CD14-positive monocyte (primary cell): ENCODE measurements at regions not wholly inside any gene's neighbourhood (a gene's known extent, or its start where the extent isn't known, plus 50 kb on each side); places are given as distances from the start of the nearest gene placed in this dataset.

Source experiments
- DNase-seq, 3 donors: peaks; one replicate each; pipeline ENCODE4 v3.0.0-alpha.2; 2011 to 2022
- H2AFZ ChIP-seq: 2 replicates; pipeline ENCODE4 v1.6.0; 2012; ENCODE audit warnings: mild to moderate bottlenecking, low read depth, low read length, inconsistent platforms; ENCODE audit not compliant: insufficient read depth, poor library complexity, severe bottlenecking
- H3K27ac ChIP-seq, 2 donors: 1 replicate in 1 of 2; 2 replicates in 1 of 2; pipeline ENCODE4 v1.5.1; 2012 to 2013; ENCODE audit warnings: low read length in 2 of 2, control low read depth in 1 of 2, inconsistent platforms in 1 of 2, low read depth in 1 of 2, mild to moderate bottlenecking in 1 of 2
- H3K27me3 ChIP-seq, 2 donors: one replicate each; pipeline versions ENCODE4 v1.6.0 to v1.6.1; 2011 to 2013; ENCODE audit warnings: low read length in 2 of 2; ENCODE audit not compliant: control insufficient read depth in 2 of 2, insufficient read depth in 2 of 2
- H3K36me3 ChIP-seq, 2 donors: replicated peaks in 1 of 2; 1 replicate in 1 of 2; 2 replicates in 1 of 2; pipeline versions ENCODE4 v1.5.1 to v1.6.1; 2012 to 2013; ENCODE audit warnings: low read length in 2 of 2, control low read depth in 1 of 2, inconsistent platforms in 1 of 2, mild to moderate bottlenecking in 1 of 2; ENCODE audit not compliant: insufficient read depth in 2 of 2, control insufficient read depth in 1 of 2
- H3K4me1 ChIP-seq, 2 donors: 1 replicate in 1 of 2; 2 replicates in 1 of 2; pipeline versions ENCODE4 v1.5.1 to v1.6.1; 2012 to 2013; ENCODE audit warnings: low read length in 2 of 2, control low read depth in 1 of 2, inconsistent platforms in 1 of 2, mild to moderate bottlenecking in 1 of 2, moderate library complexity in 1 of 2; ENCODE audit not compliant: insufficient read depth in 2 of 2, control insufficient read depth in 1 of 2
- H3K4me2 ChIP-seq: replicated peaks from 2 replicates; pipeline ENCODE3; 2012; ENCODE audit warnings: low read length, moderate library complexity, mild to moderate bottlenecking; ENCODE audit not compliant: poor library complexity, severe bottlenecking; ENCODE audit errors: extremely low read depth
- H3K4me3 ChIP-seq, 3 experiments: fragments of 200-600 bp in 1 of 3; sonication (generic) in 1 of 3; replicated peaks in 1 of 3; 1 replicate in 2 of 3; 2 replicates in 1 of 3; pipeline ENCODE4 v1.5.1; 2011 to 2013; ENCODE audit warnings: low read length in 3 of 3, mild to moderate bottlenecking in 3 of 3, control low read depth in 2 of 3, low read depth in 2 of 3, inconsistent platforms in 1 of 3, moderate library complexity in 1 of 3
- H3K79me2 ChIP-seq: 2 replicates; pipeline ENCODE4 v1.6.0; 2012; ENCODE audit warnings: mild to moderate bottlenecking, control low read depth, inconsistent platforms, low read length, moderate library complexity; ENCODE audit not compliant: insufficient read depth
- H3K9ac ChIP-seq: 2 replicates; pipeline ENCODE4 v1.6.0; 2017; ENCODE audit warnings: low read length, mild to moderate bottlenecking; ENCODE audit not compliant: insufficient read depth, poor library complexity, severe bottlenecking
- H3K9me3 ChIP-seq, 2 donors: replicated peaks in 1 of 2; 1 replicate in 1 of 2; 2 replicates in 1 of 2; pipeline versions ENCODE4 v1.5.1 to v1.6.1; 2012 to 2013; ENCODE audit warnings: low read length in 2 of 2, control low read depth in 1 of 2; ENCODE audit not compliant: control insufficient read depth in 1 of 2, insufficient read depth in 1 of 2
- H4K20me1 ChIP-seq: 2 replicates; pipeline ENCODE4 v1.6.0; 2012; ENCODE audit warnings: mild to moderate bottlenecking, low read length, control low read depth, moderate library complexity; ENCODE audit not compliant: insufficient read depth
- H3K27ac Mint-ChIP-seq, 7 donors: one replicate each; pipeline ENCODE4 v1.8.0; 2020; ENCODE audit warnings: mild to moderate bottlenecking in 7 of 7, mixed read lengths in 7 of 7, moderate library complexity in 6 of 7, inconsistent platforms in 2 of 7
- H3K27me3 Mint-ChIP-seq, 3 donors: one replicate each; pipeline ENCODE4 v1.8.0; 2021 to 2022; ENCODE audit warnings: low read depth in 3 of 3, mild to moderate bottlenecking in 3 of 3, mixed read lengths in 3 of 3, moderate library complexity in 3 of 3, inconsistent platforms in 1 of 3
- H3K36me3 Mint-ChIP-seq, 2 donors: one replicate each; pipeline ENCODE4 v1.8.0; 2020; ENCODE audit warnings: mixed read lengths in 2 of 2, inconsistent platforms in 1 of 2, mild to moderate bottlenecking in 1 of 2
- H3K4me1 Mint-ChIP-seq: one replicate; pipeline ENCODE4 v1.8.0; 2020; ENCODE audit warnings: mild to moderate bottlenecking, mixed read lengths
- H3K4me3 Mint-ChIP-seq, 2 donors: one replicate each; pipeline ENCODE4 v1.8.0; 2020; ENCODE audit warnings: mild to moderate bottlenecking in 2 of 2, mixed read lengths in 2 of 2, moderate library complexity in 1 of 2
- H3K9me3 Mint-ChIP-seq, 7 donors: one replicate each; pipeline ENCODE4 v1.8.0; 2020 to 2022; ENCODE audit warnings: mixed read lengths in 7 of 7, mild to moderate bottlenecking in 6 of 7, moderate library complexity in 6 of 7, inconsistent platforms in 2 of 7
- CTCF ChIP-seq: fragments of 200-600 bp; IDR thresholded peaks from one replicate; pipeline ENCODE4 v1.8.0; 2022; ENCODE audit warnings: antibody characterized with exemption, mild to moderate bottlenecking
- WGBS: methylation state at CpG from one replicate; pipeline ENCODE4 v1.1.5; 2013; ENCODE audit warnings: missing lambda C conversion rate; ENCODE audit not compliant: insufficient coverage; 5-methylcytosine and 5-hydroxymethylcytosine counted together
- intact Hi-C, 2 donors: fragments of 100-400 bp; cut with micrococcal nuclease; formaldehyde crosslinking; loops; one replicate each; pipeline versions ENCODE4 v1.15.0 to v1.15.1; 2023

GRCh38 chr12:33536431-33536830 lies 96.8 kb upstream of the SYT10 start:
- H3K9me3 Mint-ChIP-seq: peaks cover 0 to 9% (median 4%) of the 10 kb centered on the region in 7 donors
- no peaks in the 10 kb centered on the region for H3K9me3 ChIP-seq
- H3K27me3 ChIP-seq: no peaks in the 10 kb centered on the region
- no peak overlapping the region for H3K4me3 ChIP-seq
- H3K4me3 Mint-ChIP-seq: no peak overlapping the region
- no peaks in the 10 kb centered on the region for H3K79me2 ChIP-seq
- no peak overlapping the region for H3K27ac ChIP-seq
- no peak overlapping the region for H3K27ac Mint-ChIP-seq
- no peaks in the 10 kb centered on the region for H3K4me1 Mint-ChIP-seq
- H3K9ac ChIP-seq: no peak overlapping the region
- no CpG with 5 or more reads among the region's 1 CpG for WGBS
- H3K4me1 ChIP-seq: peaks cover 8 to 9% of the 10 kb centered on the region in 2 donors
- no peak overlapping the region for H3K4me2 ChIP-seq
- intact Hi-C loops: loop anchor here in 1 of 2 donors (10.0 kb wide), 1 partner anchor 78 kb away; no protein-coding TSS in a partner anchor
- no peaks in the 10 kb centered on the region for H3K36me3 Mint-ChIP-seq
- no peak overlapping the region for H2AFZ ChIP-seq
- no peaks in the 10 kb centered on the region for H4K20me1 ChIP-seq
- DNase-seq: no peak
- peaks cover 0 to 2% (median 0%) of the 10 kb centered on the region in 3 donors for H3K27me3 Mint-ChIP-seq
- no peaks in the 10 kb centered on the region for H3K36me3 ChIP-seq
- no peak for TF ChIP-seq CTCF

GRCh38 chr12:33546004-33546403 lies 106.4 kb upstream of the SYT10 start:
- no peak for DNase-seq
- Mint-ChIP-seq H3K4me1 (no peaks in the 10 kb centered on the region), H3K36me3 (no peaks in the 10 kb centered on the region), H3K9me3 (peaks cover 5 to 26% (median 15%) of the 10 kb centered on the region in 7 donors), H3K4me3 (no peak overlapping the region), H3K27me3 (peaks cover 0 to 2% (median 1%) of the 10 kb centered on the region in 3 donors), H3K27ac (no peak overlapping the region)
- Histone ChIP-seq H3K9ac (no peak overlapping the region), H3K79me2 (no peaks in the 10 kb centered on the region), H3K27me3 (no peaks in the 10 kb centered on the region), H2AFZ (no peak overlapping the region), H4K20me1 (no peaks in the 10 kb centered on the region), H3K36me3 (no peaks in the 10 kb centered on the region), H3K4me1 (no peaks in the 10 kb centered on the region), H3K9me3 (peaks cover 1 to 6% of the 10 kb centered on the region in 2 donors), H3K4me2 (no peak overlapping the region), H3K4me3 (no peak overlapping the region), H3K27ac (no peak overlapping the region)
- intact Hi-C loops: no loop called here
- TF ChIP-seq CTCF: no peak
- no CpG with 5 or more reads among the region's 3 CpGs for WGBS
